GM12892 (cell line): ENCODE measurements at regions not wholly inside any gene's neighbourhood (a gene's known extent, or its start where the extent isn't known, plus 50 kb on each side); places are given as distances from the start of the nearest gene placed in this dataset.

Experiments
- POLR2A ChIP-seq: IDR thresholded peaks from 2 replicates; pipeline ENCODE4 v1.6.1; 2011; ENCODE audit warnings: low read depth, low read length, control low read depth
- TAF1 ChIP-seq: IDR thresholded peaks from 2 replicates; pipeline ENCODE4 v1.6.1; 2011; ENCODE audit warnings: low read depth, mild to moderate bottlenecking, control low read depth, low read length, borderline replicate concordance

GRCh38 chr1:218514689-218515088 is 169.6 kb downstream of the TGFB2 start:
- no peak for TF ChIP-seq TAF1
- TF ChIP-seq POLR2A: no peak
